ENCODE measurements at regions not wholly inside any gene's neighbourhood (a gene's known extent, or its start where the extent isn't known, plus 50 kb on each side); places are given as distances from the start of the nearest gene placed in this dataset.

- TF ChIP-seq CTCF (IDR thresholded peaks at IDR 0.05; ENCODE audit: insufficient read depth, low read depth, low read length, missing control alignments): no peak
- peak; percentile 91 for DNase-seq (ENCODE audit: low read depth)
- no peak overlapping the region for H3K4me3 ChIP-seq (ENCODE audit: low read length)
These were observed 74.1 kb upstream of the SLC4A11 start for GRCh38 chr20:3312940-3313682.

GRCh38 chr20:3311623-3312022, 72.6 kb upstream of the SLC4A11 start:
- TF ChIP-seq CTCF (IDR thresholded peaks at IDR 0.05; ENCODE audit: insufficient read depth, low read depth, low read length, missing control alignments): no peak
- H3K4me3 ChIP-seq (ENCODE audit: low read length): no peak overlapping the region
- DNase-seq (ENCODE audit: low read depth): no peak

- TF ChIP-seq CTCF (IDR thresholded peaks at IDR 0.05; ENCODE audit: insufficient read depth, low read depth, low read length, missing control alignments): no peak
- H3K4me3 ChIP-seq (ENCODE audit: low read length): no peak overlapping the region
These were observed 70.2 kb upstream of the SLC4A11 start for GRCh38 chr20:3309226-3309625.

GRCh38 chr20:3307725-3308124, 68.7 kb upstream of the SLC4A11 start:
- no peak overlapping the region for H3K4me3 ChIP-seq (ENCODE audit: low read length)
- no peak for DNase-seq (ENCODE audit: low read depth)
- no peak for TF ChIP-seq CTCF (IDR thresholded peaks at IDR 0.05; ENCODE audit: insufficient read depth, low read depth, low read length, missing control alignments)

More at GRCh38 chr20:3309226-3309625, 70.2 kb upstream of the SLC4A11 start:
- no peak for DNase-seq (ENCODE audit: low read depth)

GRCh38 chr20:3307078-3307477, 68.1 kb upstream of the SLC4A11 start:
- TF ChIP-seq CTCF (IDR thresholded peaks at IDR 0.05; ENCODE audit: insufficient read depth, low read depth, low read length, missing control alignments): no peak
- DNase-seq (ENCODE audit: low read depth): no peak
- H3K4me3 ChIP-seq (ENCODE audit: low read length): no peak overlapping the region

GRCh38 chr20:3306068-3306467, 67.1 kb upstream of the SLC4A11 start:
- H3K4me3 ChIP-seq (ENCODE audit: low read length): no peak overlapping the region
- no peak for TF ChIP-seq CTCF (IDR thresholded peaks at IDR 0.05; ENCODE audit: insufficient read depth, low read depth, low read length, missing control alignments)
- no peak for DNase-seq (ENCODE audit: low read depth)

- TF ChIP-seq CTCF (IDR thresholded peaks at IDR 0.05; ENCODE audit: insufficient read depth, low read depth, low read length, missing control alignments): no peak
- no peak for DNase-seq (ENCODE audit: low read depth)
- no peak overlapping the region for H3K4me3 ChIP-seq (ENCODE audit: low read length)
These were observed 65.5 kb upstream of the SLC4A11 start for GRCh38 chr20:3304456-3304855.
